HG03025 (cell line): ENCODE measurements at regions not wholly inside any gene's neighbourhood (a gene's known extent, or its start where the extent isn't known, plus 50 kb on each side); places are given as distances from the start of the nearest gene placed in this dataset.
"Not testable (repeated sequence)": the region's sequence is repeated elsewhere in the genome, so short reads cannot be mapped to it uniquely, and the experiment has no call there.

Experiments
- ATAC-seq: cut with Tn5 transposase; IDR thresholded peaks from one replicate; pipeline ENCODE4 v1.9.1; 2021; ENCODE audit warnings: mild to moderate bottlenecking, moderate library complexity; ENCODE audit not compliant: unreplicated experiment, low FRiP score

DNA sequence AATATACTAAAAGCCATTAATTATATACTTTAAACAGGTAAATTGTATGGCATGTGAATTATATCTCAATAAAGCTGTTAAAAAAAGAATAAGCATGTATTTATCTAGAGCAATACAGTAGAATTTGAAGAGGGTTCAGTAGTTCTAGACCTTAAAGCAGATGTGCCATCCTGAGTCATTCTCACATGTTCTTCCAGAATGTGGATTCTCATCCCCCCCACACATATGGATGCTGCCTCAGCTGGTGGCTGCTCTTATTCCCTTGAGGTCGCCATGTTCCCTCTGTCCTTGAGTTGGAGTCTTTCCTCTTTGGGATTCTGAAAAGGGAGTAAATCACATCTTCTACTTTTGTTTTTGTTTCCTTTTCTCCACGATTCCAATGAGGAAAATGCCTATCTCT lies 321.3 kb downstream of the AEBP2 start:
- ATAC-seq: no peak

- no peak for ATAC-seq
Observed at GRCh38 chr12:19761463-19761862, 322.2 kb downstream of the AEBP2 start.

GRCh38 chr12:19763488-19763887 lies 324.2 kb downstream of the AEBP2 start:
- ATAC-seq: no peak

DNA sequence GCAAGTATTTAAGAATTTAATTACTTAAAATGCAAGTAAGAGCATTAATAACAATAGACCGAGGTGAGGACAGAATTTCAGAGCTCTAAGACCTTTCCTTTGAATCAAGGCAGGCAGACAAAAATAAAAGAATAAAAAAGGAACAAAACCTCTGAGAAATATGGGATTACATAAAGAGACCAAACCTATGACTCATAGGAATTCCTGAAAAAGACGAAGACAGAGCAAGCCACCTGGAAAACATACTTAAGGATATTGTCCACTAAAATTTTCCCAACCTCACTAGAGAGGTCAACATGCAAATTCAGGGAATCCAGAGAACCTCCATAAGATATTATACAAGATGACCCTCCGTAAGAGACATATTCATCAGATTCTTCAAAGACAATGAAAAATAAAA lies 325.1 kb downstream of the AEBP2 start:
- ATAC-seq: no peak

DNA sequence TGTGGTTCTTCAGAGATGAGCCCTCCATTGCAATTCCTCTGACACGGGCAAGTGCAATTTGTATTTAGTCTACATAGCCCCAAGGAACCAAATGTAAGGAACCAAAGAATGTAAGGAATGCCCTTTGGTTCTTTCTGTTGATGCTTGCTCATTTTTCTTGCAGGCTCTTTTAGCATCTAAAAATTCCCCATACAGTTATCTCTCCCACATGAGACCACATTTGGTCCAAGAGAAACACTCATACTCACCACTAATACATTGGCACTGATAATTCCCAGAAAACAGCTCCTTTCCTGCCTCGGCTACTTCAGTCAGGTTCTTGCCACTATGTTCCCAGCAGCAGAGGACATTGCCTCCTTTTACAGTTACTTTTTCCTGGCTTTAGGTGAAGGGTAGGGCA lies 332.6 kb downstream of the AEBP2 start:
- no peak for ATAC-seq

- ATAC-seq: no peak
Observed at GRCh38 chr12:19772776-19773175, 333.5 kb downstream of the AEBP2 start.

DNA sequence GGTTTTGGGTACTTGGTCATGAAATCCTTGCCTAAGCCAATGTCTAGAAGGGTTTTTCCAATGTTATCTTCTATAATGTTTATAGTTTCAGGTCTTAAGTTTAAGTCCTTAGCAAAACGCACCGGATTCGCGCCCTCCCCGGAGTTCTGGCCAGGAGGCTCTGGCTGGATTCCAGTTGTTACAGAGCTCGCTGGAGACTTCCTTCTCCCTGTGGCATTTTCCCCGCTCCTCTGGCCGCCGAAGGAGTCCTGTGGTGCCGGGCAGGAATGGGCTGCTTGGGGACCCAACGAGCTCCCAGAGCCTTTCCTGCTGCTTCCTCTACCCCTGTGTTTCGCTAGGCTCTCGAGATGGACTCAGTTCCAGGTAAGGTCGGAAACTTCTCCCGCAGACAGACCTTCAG lies 335.9 kb downstream of the AEBP2 start:
- no peak for ATAC-seq

DNA sequence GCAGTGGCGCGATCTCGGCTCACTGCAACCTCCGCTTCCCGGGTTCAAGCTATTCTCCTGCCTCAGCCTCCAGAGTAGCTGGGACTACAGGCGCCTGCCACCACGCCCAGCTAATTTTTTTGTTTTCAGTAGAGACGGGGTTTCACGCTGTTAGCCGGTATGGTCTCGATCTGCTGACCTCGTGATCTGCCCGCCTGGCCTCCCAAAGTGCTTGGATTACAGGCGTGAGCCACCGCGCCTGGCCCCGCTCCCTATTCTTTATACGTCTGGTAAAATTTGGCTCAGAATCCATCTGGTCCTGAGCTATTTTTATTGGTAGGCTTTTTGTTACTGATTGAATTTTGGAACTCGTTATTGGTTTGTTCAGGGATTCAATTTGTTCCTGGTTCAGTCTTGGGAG lies 336.7 kb downstream of the AEBP2 start:
- not testable (repeated sequence) for ATAC-seq

- ATAC-seq: no peak
Observed at GRCh38 chr12:19778172-19778571, 338.9 kb downstream of the AEBP2 start.

GRCh38 chr12:19778797-19779196 lies 339.5 kb downstream of the AEBP2 start:
- ATAC-seq: no peak

- no peak for ATAC-seq
Observed at GRCh38 chr12:19779395-19780056, 340.2 kb downstream of the AEBP2 start.

DNA sequence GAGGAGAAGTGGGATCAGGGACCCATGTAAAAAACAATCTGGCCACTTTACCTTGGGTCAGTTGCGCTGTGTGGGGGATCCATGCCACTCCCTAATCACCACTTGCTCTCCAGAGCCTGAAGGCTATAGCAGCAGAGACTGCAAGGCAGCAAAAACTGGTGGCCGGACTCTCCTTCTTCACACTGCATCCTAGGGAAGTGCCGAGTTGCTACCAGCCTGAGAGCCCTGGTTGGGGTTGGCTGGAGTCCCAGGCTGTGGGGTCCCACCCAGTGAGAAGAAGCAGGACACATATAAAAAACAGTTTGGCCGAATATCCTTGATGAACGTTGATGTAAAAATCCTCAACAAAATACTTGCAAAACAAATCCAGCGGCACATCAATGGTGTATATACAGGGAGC lies 341.2 kb downstream of the AEBP2 start:
- ATAC-seq: no peak

DNA sequence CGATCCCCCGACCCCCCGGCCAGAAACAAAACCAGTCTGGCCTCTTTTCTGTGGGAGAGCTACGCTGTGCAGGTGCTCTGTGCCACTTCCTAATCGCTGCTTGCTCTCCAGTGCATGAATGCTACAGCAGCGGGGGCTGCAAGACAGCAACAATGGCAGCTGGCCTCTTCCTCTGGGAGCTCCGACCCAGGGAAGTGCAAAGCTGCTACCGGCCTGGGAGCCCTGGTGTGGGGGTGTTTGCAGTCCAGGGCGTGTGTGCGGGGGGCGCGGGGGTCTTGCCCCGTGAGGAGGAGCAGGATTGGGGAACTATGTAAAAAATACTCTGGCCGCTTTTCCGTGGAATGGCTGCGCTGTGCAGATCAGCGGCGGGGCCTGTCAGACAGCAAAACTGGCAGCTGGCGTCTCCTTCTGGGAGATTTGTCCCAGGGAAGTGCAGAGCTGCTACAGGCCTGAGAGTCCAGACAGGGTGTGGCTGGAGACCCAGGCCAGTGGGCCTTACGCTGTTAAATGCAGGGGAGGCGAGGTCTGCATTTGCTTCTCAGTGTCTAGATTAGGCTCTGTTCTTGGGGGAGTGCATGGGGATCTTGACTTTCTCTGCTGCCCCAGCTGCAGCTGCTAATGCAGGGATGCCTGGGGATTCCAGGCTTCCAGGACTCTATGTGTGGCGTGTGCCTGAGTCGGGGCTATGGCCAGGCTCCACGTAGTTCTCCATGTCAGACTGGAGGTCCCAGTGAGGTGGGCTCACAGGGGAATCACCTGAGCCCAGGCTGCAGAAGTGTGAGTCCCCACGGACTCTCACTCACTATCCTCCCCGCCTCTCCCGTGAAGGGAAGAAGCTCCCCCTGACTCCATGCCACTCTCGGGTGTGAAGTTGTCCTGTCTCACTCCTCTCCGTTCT lies 344.5 kb downstream of the AEBP2 start:
- no peak for ATAC-seq

GRCh38 chr12:19792028-19792427 lies 352.7 kb downstream of the AEBP2 start:
- no peak for ATAC-seq

GRCh38 chr12:19794116-19794515 lies 354.8 kb downstream of the AEBP2 start:
- ATAC-seq: no peak

DNA sequence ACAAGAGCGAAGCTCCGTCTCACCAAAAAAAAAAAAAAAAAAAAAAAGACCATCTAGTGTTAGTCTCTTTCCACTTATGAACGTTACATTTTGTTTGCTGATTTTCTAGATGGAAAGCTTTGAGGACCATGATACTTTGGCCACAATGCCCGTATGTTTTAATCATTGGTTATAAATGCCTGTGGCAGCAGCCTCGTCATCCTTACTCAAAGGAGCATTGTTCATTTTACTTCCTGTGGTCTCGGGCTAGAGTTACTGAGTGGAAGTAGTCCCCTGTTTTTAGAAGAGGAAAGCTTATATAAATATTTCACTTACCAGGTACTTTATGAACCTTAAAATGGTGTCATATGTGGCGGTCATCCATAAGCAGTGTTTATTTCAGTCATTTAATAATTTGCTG lies 359.9 kb downstream of the AEBP2 start:
- no peak for ATAC-seq

- no peak for ATAC-seq
Observed at GRCh38 chr12:19799895-19800602, 360.8 kb downstream of the AEBP2 start.

DNA sequence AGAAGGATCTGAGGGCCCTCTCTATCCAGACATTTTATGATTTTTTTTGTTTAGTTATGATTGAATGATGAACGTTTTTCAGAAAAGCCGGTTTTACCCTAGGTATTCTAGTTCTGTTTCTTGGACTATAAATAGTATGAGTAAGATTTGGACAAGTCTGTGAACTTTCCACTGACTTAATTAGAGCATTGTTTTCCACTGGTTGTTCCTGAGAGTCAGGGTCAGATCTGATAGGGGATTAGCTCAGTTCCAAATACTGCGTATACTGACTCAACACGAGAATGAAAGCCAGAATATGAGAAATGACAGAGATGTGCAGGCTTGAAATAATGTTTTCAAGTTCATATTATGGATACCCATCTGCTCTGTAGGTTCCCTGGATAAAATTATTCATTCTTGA lies 361.6 kb downstream of the AEBP2 start:
- ATAC-seq: no peak

GRCh38 chr12:19801941-19802340 lies 362.6 kb downstream of the AEBP2 start:
- ATAC-seq: no peak

DNA sequence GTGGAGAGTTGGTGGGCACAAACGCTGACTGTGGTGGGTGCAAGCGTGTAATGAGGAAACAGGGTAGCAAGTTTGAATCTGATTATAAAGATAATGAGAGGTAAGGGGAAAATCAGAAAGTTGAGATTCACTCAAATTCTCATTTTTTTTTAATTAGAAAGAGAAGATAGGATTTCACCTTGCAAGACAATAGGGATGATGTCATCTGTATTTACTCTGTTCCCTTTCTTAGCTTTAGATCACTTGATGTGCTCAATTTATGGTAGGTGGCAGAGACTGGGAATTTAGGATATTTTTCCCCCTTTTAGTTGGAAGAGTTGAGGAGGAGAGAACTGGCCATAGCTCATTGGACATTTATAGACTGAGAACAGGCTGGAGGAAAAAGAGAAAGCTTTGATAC lies 363.6 kb downstream of the AEBP2 start:
- ATAC-seq: no peak

DNA sequence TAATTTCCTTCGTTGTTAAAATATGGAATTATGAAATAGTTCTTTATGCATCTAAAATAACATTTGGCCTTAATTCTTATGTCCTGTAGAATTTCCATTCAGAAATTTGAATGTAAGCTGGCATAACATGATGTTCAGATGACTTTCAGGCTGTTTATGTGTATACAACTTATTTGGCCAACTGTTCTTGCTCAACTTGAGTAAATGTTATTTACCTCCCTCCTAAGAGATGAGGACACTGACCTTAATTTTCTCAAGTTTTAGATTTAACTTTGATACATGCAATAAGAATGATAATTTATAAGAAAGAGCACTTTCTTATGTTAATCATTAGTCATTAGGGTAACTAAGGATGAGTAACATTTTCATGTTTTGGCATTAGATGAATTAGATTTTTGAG lies 365.4 kb downstream of the AEBP2 start:
- ATAC-seq: no peak
